ENCODE measurements at regions not wholly inside any gene's neighbourhood (a gene's known extent, or its start where the extent isn't known, plus 50 kb on each side); places are given as distances from the start of the nearest gene placed in this dataset.

GRCh38 chr17:79461041-79461440 lies 149.8 kb downstream of the RBFOX3 start:
- intact Hi-C loops (cut with DNase I), result no loop called here
- no peaks in the 10 kb centered on the region for H3K9me3 ChIP-seq
- H3K27me3 ChIP-seq, result no peaks in the 10 kb centered on the region
- DNase-seq (ENCODE audit: low spot score in 2 of 2), result no peak
- no peaks in the 10 kb centered on the region for H3K36me3 ChIP-seq
- H3K4me3 ChIP-seq, result no peak overlapping the region
- no peaks in the 10 kb centered on the region for H3K4me1 ChIP-seq
- no peak overlapping the region for H3K27ac ChIP-seq
- TF ChIP-seq CTCF (IDR thresholded peaks at IDR 0.05), result no peak

- no peaks in the 10 kb centered on the region for H3K27me3 ChIP-seq
- no peaks in the 10 kb centered on the region for H3K36me3 ChIP-seq
- H3K9me3 ChIP-seq, result no peaks in the 10 kb centered on the region
- H3K4me3 ChIP-seq, result no peak overlapping the region
- DNase-seq (ENCODE audit: low spot score in 2 of 2), result no peak
- no peak for TF ChIP-seq CTCF (IDR thresholded peaks at IDR 0.05)
- H3K4me1 ChIP-seq, result no peaks in the 10 kb centered on the region
- intact Hi-C loops (cut with DNase I), result no loop called here
- no peak overlapping the region for H3K27ac ChIP-seq
These were observed 151.0 kb downstream of the RBFOX3 start for GRCh38 chr17:79459846-79460245.

GRCh38 chr17:79459003-79459655 lies 151.7 kb downstream of the RBFOX3 start:
- Histone ChIP-seq H3K9me3 (no peaks in the 10 kb centered on the region), H3K4me3 (no peak overlapping the region), H3K36me3 (no peaks in the 10 kb centered on the region), H3K27ac (no peak overlapping the region), H3K4me1 (no peaks in the 10 kb centered on the region), H3K27me3 (no peaks in the 10 kb centered on the region)
- TF ChIP-seq CTCF (IDR thresholded peaks at IDR 0.05), result no peak
- intact Hi-C loops (cut with DNase I), result no loop called here
- no peak for DNase-seq (ENCODE audit: low spot score in 2 of 2)

GRCh38 chr17:79458356-79458755 lies 152.5 kb downstream of the RBFOX3 start:
- no peak for DNase-seq (ENCODE audit: low spot score in 2 of 2)
- Histone ChIP-seq H3K36me3 (no peaks in the 10 kb centered on the region), H3K27ac (no peak overlapping the region), H3K9me3 (no peaks in the 10 kb centered on the region), H3K4me3 (no peak overlapping the region), H3K27me3 (no peaks in the 10 kb centered on the region), H3K4me1 (no peaks in the 10 kb centered on the region)
- intact Hi-C loops (cut with DNase I), result no loop called here
- TF ChIP-seq CTCF (IDR thresholded peaks at IDR 0.05), result no peak

- TF ChIP-seq CTCF (IDR thresholded peaks at IDR 0.05), result no peak
- no peak overlapping the region for H3K4me3 ChIP-seq
- no peaks in the 10 kb centered on the region for H3K27me3 ChIP-seq
- no peaks in the 10 kb centered on the region for H3K4me1 ChIP-seq
- intact Hi-C loops (cut with DNase I), result no loop called here
- no peak for DNase-seq (ENCODE audit: low spot score in 2 of 2)
- no peaks in the 10 kb centered on the region for H3K36me3 ChIP-seq
- H3K9me3 ChIP-seq, result no peaks in the 10 kb centered on the region
- H3K27ac ChIP-seq, result no peak overlapping the region
These were observed 153.0 kb downstream of the RBFOX3 start for GRCh38 chr17:79457889-79458288.

GRCh38 chr17:79457376-79457775 lies 153.5 kb downstream of the RBFOX3 start:
- no peaks in the 10 kb centered on the region for H3K4me1 ChIP-seq
- intact Hi-C loops (cut with DNase I), result no loop called here
- no peaks in the 10 kb centered on the region for H3K36me3 ChIP-seq
- no peak overlapping the region for H3K4me3 ChIP-seq
- H3K9me3 ChIP-seq, result no peaks in the 10 kb centered on the region
- DNase-seq (ENCODE audit: low spot score in 2 of 2), result no peak
- H3K27ac ChIP-seq, result no peak overlapping the region
- TF ChIP-seq CTCF (IDR thresholded peaks at IDR 0.05), result no peak
- H3K27me3 ChIP-seq, result no peaks in the 10 kb centered on the region

Measured in ascending aorta (tissue), 2 donors.